BE2C (cell line): ENCODE measurements at regions not wholly inside any gene's neighbourhood (a gene's known extent, or its start where the extent isn't known, plus 50 kb on each side); places are given as distances from the start of the nearest gene placed in this dataset.
A peak's percentile ranks its signal among the peaks of the same experiment; 100 is the strongest.

Experiments
- DNase-seq: peaks from one replicate; pipeline ENCODE4 v3.0.0-alpha.2; 2020
- H3K27me3 ChIP-seq: fragments of 250-450 bp; sonication (Bioruptor Pico); 2 replicates; pipeline ENCODE4 v1.5.1; 2020; ENCODE audit warnings: mild to moderate bottlenecking
- H3K36me3 ChIP-seq: fragments of 250-450 bp; sonication (Bioruptor Pico); 2 replicates; pipeline ENCODE4 v1.5.1; 2020; ENCODE audit warnings: mild to moderate bottlenecking
- H3K4me1 ChIP-seq: fragments of 250-450 bp; sonication (Bioruptor Pico); 2 replicates; pipeline ENCODE4 v1.5.1; 2020
- H3K4me3 ChIP-seq: 2 replicates; pipeline ENCODE4 v1.5.1; 2011; ENCODE audit warnings: low read depth, low read length
- H3K9me3 ChIP-seq: fragments of 250-450 bp; sonication (Bioruptor Pico); 2 replicates; pipeline ENCODE4 v1.5.1; 2020
- CTCF ChIP-seq: IDR thresholded peaks from 2 replicates; pipeline ENCODE4 v1.5.1; 2012; ENCODE audit warnings: mild to moderate bottlenecking, low read depth, low read length

- no peak overlapping the region for H3K4me3 ChIP-seq
- no peaks in the 10 kb centered on the region for H3K9me3 ChIP-seq
- DNase-seq = no peak
- no peaks in the 10 kb centered on the region for H3K36me3 ChIP-seq
- H3K27me3 ChIP-seq = no peaks in the 10 kb centered on the region
- TF ChIP-seq CTCF = no peak
- H3K4me1 ChIP-seq = no peaks in the 10 kb centered on the region
Observed at GRCh38 chr7:98740643-98741042, 123.6 kb downstream of the NPTX2 start.

- H3K36me3 ChIP-seq = no peaks in the 10 kb centered on the region
- no peaks in the 10 kb centered on the region for H3K4me1 ChIP-seq
- H3K4me3 ChIP-seq = no peak overlapping the region
- no peaks in the 10 kb centered on the region for H3K9me3 ChIP-seq
- TF ChIP-seq CTCF = peak; percentile 92
- peak; percentile 81 for DNase-seq
- H3K27me3 ChIP-seq = no peaks in the 10 kb centered on the region
Observed at GRCh38 chr7:98745722-98746318, 124.0 kb downstream of the TMEM130 start.

DNA sequence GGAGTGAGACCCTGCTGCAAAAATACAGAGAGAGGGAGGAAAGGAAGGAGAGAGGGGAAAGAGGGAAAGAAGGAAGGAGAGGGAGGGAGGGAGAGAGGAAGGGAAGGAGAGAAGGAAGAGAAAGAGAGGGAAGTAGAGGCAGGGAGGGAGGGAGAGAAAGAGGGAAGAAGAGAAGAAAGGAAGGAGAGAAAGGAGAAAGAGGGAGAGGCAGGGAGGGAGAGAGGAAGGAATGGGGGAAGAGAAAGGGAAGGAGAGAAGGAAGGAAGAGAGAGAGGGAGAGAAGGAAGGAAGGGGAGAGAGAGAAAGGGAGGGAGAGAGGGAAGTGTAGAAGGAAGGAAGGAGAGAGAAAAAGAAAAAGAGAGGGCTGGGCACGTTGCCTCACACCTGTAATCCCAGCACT is 121.7 kb downstream of the TMEM130 start:
- DNase-seq = no peak
- Histone ChIP-seq H3K4me1 (no peaks in the 10 kb centered on the region), H3K36me3 (no peaks in the 10 kb centered on the region), H3K4me3 (no peak overlapping the region), H3K9me3 (no peaks in the 10 kb centered on the region), H3K27me3 (no peaks in the 10 kb centered on the region)
- TF ChIP-seq CTCF = no peak

DNA sequence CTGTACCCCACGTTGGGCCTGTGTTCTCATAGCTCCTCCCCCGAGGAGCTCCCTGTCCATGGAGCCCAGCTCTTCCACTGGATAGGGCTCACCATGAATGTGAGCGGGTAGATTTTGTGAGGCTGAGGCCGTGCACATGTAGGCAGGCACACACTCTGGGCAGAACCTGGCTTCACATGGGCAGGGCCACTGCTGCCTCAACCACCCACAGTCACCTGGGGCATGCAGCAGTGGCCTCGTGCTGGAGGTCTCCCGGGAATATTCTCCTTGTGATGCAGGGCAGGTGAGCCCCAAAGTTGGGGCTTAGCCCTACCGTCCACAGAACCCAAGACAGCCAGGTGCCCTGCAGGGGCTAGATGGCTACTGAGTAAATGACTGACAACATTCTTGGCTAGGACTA is 116.6 kb downstream of the TMEM130 start:
- H3K36me3 ChIP-seq = no peaks in the 10 kb centered on the region
- no peak for DNase-seq
- H3K4me1 ChIP-seq = no peaks in the 10 kb centered on the region
- no peak for TF ChIP-seq CTCF
- peaks cover under 1% of the 10 kb centered on the region for H3K9me3 ChIP-seq
- no peak overlapping the region for H3K4me3 ChIP-seq
- no peaks in the 10 kb centered on the region for H3K27me3 ChIP-seq

GRCh38 chr7:98753989-98754479 is 115.8 kb downstream of the TMEM130 start:
- Histone ChIP-seq H3K36me3 (no peaks in the 10 kb centered on the region), H3K4me3 (no peak overlapping the region), H3K27me3 (no peaks in the 10 kb centered on the region), H3K4me1 (no peaks in the 10 kb centered on the region), H3K9me3 (peaks cover 3% of the 10 kb centered on the region)
- no peak for TF ChIP-seq CTCF
- DNase-seq = peak; percentile 48

DNA sequence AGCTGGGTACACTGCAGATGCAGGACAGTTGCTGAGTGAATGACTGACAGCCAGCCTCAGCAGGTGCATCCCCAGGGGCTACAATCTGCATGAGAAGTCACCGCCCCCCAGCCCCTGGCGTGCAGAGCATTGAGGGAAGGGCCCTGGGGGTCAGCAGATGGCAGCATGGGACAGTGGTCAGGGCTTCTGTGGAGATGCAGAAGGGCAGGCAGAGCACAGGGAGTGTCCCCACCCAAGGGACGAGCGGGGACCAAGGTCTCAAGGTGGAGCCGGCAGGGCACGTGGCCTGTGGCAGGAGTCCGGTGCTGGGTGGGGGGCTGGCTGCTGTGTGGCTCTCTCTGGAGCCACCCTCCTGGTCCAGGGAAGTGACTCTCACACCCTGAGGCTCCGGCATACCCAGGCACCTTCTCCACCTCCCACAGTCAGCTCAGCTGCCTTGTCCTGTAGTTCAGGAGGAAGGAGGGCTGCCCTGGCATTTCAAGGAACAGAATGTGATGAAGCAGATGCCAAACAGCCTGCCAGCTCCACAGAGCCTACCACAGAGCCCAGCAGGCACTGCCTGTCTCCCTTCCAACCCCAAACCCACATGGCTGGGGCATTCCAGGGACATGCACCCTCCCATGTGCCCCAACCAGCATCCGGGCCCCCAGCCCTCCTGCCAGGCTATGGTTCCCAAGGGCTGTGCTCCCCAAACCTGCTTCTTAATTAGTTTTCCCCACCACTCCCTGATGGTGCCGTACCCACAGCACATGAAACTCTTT is 114.5 kb downstream of the TMEM130 start:
- Histone ChIP-seq H3K9me3 (peaks cover 3% of the 10 kb centered on the region), H3K36me3 (no peaks in the 10 kb centered on the region), H3K27me3 (no peaks in the 10 kb centered on the region), H3K4me3 (no peak overlapping the region), H3K4me1 (no peaks in the 10 kb centered on the region)
- TF ChIP-seq CTCF = no peak
- DNase-seq = peak; percentile 25
